ENCODE measurements at regions not wholly inside any gene's neighbourhood (a gene's known extent, or its start where the extent isn't known, plus 50 kb on each side); places are given as distances from the start of the nearest gene placed in this dataset.

GRCh38 chr2:22481486-22482259 is 903.3 kb upstream of the KLHL29 start:
- Histone ChIP-seq H3K36me3 (ENCODE audit: control insufficient read depth, insufficient read depth, low read length) (no peaks in the 10 kb centered on the region), H3K27me3 (ENCODE audit: control insufficient read depth, insufficient read depth, low read length) (no peaks in the 10 kb centered on the region), H3K4me3 (ENCODE audit: low read depth, low read length) (no peak overlapping the region)
- DNase-seq (ENCODE audit: low read depth): no peak
- no peak for TF ChIP-seq CTCF (IDR thresholded peaks at IDR 0.05; ENCODE audit: insufficient read depth, low read length, poor library complexity, severe bottlenecking)

DNA sequence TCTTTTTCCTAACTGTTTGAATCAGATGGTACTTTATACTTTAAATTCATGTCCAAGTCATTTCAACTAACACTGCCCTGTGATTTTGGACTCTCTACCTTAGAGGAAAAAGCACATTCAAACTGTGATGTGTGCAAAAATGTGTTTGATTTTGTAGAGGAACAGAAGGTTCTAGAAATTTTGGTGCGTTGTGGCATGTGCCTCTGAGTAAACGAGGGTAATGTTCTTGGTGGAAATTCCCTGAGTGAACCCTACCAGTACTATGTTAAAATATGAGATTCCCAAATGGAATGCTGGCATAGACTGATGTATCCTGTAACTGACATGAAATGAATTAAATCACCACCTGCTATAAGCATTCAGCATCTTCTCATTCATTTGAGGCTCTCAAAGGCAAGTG is 901.9 kb upstream of the KLHL29 start:
- H3K36me3 ChIP-seq (ENCODE audit: control insufficient read depth, insufficient read depth, low read length): no peaks in the 10 kb centered on the region
- no peak for DNase-seq (ENCODE audit: low read depth)
- no peak overlapping the region for H3K4me3 ChIP-seq (ENCODE audit: low read depth, low read length)
- H3K27me3 ChIP-seq (ENCODE audit: control insufficient read depth, insufficient read depth, low read length): no peaks in the 10 kb centered on the region
- no peak for TF ChIP-seq CTCF (IDR thresholded peaks at IDR 0.05; ENCODE audit: insufficient read depth, low read length, poor library complexity, severe bottlenecking)

DNA sequence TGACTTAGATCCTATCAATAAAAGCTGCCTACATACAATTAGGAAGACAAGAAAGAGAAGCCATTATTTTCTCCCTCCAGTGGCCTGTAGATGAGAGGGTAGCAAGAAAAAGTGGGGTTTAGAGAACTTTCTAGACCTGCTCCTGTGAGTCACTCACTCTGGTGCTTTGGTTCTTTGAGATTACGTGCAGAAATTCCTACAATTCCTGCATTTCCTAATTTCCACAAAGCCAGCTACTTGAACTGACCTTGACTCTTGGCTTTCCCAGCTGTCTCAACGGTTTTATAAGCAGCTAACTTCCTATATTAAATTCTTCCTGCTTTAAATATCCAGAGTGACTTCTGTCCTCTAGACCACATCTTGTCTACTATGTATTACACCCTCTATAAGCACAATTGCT is 899.5 kb upstream of the KLHL29 start:
- Histone ChIP-seq H3K36me3 (ENCODE audit: control insufficient read depth, insufficient read depth, low read length) (no peaks in the 10 kb centered on the region), H3K4me3 (ENCODE audit: low read depth, low read length) (no peak overlapping the region), H3K27me3 (ENCODE audit: control insufficient read depth, insufficient read depth, low read length) (no peaks in the 10 kb centered on the region)
- no peak for TF ChIP-seq CTCF (IDR thresholded peaks at IDR 0.05; ENCODE audit: insufficient read depth, low read length, poor library complexity, severe bottlenecking)
- DNase-seq (ENCODE audit: low read depth): no peak

DNA sequence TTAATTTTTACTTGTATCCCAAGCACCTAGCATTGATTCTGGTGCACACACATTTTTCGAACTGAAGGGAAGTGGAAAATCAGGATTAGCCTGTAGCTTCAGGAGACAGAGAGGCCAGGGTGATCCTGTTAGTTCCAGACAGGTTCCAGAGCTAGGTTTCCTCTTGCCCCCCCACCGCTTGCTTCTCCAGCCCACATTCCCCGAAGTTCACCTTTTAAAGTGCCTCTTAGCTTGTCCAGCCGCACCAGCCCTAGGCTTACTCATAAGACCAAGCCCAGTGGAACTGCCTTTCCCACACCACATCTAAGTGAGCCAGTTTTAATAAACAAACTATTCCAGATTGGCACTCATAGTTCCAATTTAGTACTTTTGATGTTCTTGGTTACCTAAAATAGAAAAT is 898.6 kb upstream of the KLHL29 start:
- Histone ChIP-seq H3K4me3 (ENCODE audit: low read depth, low read length) (no peak overlapping the region), H3K36me3 (ENCODE audit: control insufficient read depth, insufficient read depth, low read length) (no peaks in the 10 kb centered on the region), H3K27me3 (ENCODE audit: control insufficient read depth, insufficient read depth, low read length) (no peaks in the 10 kb centered on the region)
- DNase-seq (ENCODE audit: low read depth): no peak
- no peak for TF ChIP-seq CTCF (IDR thresholded peaks at IDR 0.05; ENCODE audit: insufficient read depth, low read length, poor library complexity, severe bottlenecking)

- no peak for DNase-seq (ENCODE audit: low read depth)
- TF ChIP-seq CTCF (IDR thresholded peaks at IDR 0.05; ENCODE audit: insufficient read depth, low read length, poor library complexity, severe bottlenecking): no peak
- H3K4me3 ChIP-seq (ENCODE audit: low read depth, low read length): no peak overlapping the region
- no peaks in the 10 kb centered on the region for H3K36me3 ChIP-seq (ENCODE audit: control insufficient read depth, insufficient read depth, low read length)
- H3K27me3 ChIP-seq (ENCODE audit: control insufficient read depth, insufficient read depth, low read length): no peaks in the 10 kb centered on the region
These were observed 897.9 kb upstream of the KLHL29 start for GRCh38 chr2:22487036-22487435.

- H3K27me3 ChIP-seq (ENCODE audit: control insufficient read depth, insufficient read depth, low read length): no peaks in the 10 kb centered on the region
- no peak for DNase-seq (ENCODE audit: low read depth)
- no peak for TF ChIP-seq CTCF (IDR thresholded peaks at IDR 0.05; ENCODE audit: insufficient read depth, low read length, poor library complexity, severe bottlenecking)
- H3K36me3 ChIP-seq (ENCODE audit: control insufficient read depth, insufficient read depth, low read length): no peaks in the 10 kb centered on the region
- no peak overlapping the region for H3K4me3 ChIP-seq (ENCODE audit: low read depth, low read length)
These were observed 897.4 kb upstream of the KLHL29 start for GRCh38 chr2:22487541-22487940.

All from kidney epithelial cell (primary cell).